Smooth muscle cell (in vitro differentiated cells): ENCODE measurements at regions not wholly inside any gene's neighbourhood (a gene's known extent, or its start where the extent isn't known, plus 50 kb on each side); places are given as distances from the start of the nearest gene placed in this dataset.

Source experiments
- DNase-seq: peaks from one replicate; lab custom pipeline; 2025; ENCODE audit not compliant: unreplicated experiment; lab: John Stamatoyannopoulos, UW
- H2AFZ ChIP-seq: fragments of 200-600 bp; sonication (generic); 2 replicates; pipeline ENCODE4 v1.6.0; 2016; ENCODE audit warnings: antibody characterized with exemption, low read depth, mild to moderate bottlenecking
- H3F3A ChIP-seq: fragments of 200-600 bp; sonication (generic); 2 replicates; pipeline ENCODE4 v1.6.0; 2017; ENCODE audit warnings: antibody characterized with exemption, low read depth
- H3K27ac ChIP-seq: fragments of 200-600 bp; sonication (generic); 2 replicates; pipeline ENCODE4 v1.5.1; 2016; ENCODE audit warnings: low read depth, mild to moderate bottlenecking
- H3K27me3 ChIP-seq: fragments of 200-600 bp; sonication (generic); 2 replicates; pipeline ENCODE4 v1.6.1; 2016; ENCODE audit warnings: low read depth, mild to moderate bottlenecking
- H3K36me3 ChIP-seq: fragments of 200-600 bp; sonication (generic); 2 replicates; pipeline ENCODE4 v1.5.1; 2016; ENCODE audit warnings: low read depth
- H3K4me1 ChIP-seq: fragments of 200-600 bp; sonication (generic); 2 replicates; pipeline ENCODE4 v1.5.1; 2016; ENCODE audit warnings: low read depth
- H3K4me2 ChIP-seq: fragments of 200-600 bp; sonication (generic); 2 replicates; pipeline ENCODE4 v1.6.0; 2016; ENCODE audit warnings: mild to moderate bottlenecking
- H3K4me3 ChIP-seq: fragments of 200-600 bp; sonication (generic); 2 replicates; pipeline ENCODE4 v1.5.1; 2016; ENCODE audit warnings: mild to moderate bottlenecking
- H3K79me2 ChIP-seq: fragments of 200-600 bp; sonication (generic); 2 replicates; pipeline ENCODE4 v1.6.0; 2016; ENCODE audit warnings: low read depth, mild to moderate bottlenecking
- H3K9ac ChIP-seq: fragments of 200-600 bp; sonication (generic); 2 replicates; pipeline ENCODE4 v1.6.0; 2016; ENCODE audit warnings: low read depth
- H3K9me3 ChIP-seq: fragments of 200-600 bp; sonication (generic); replicated peaks from 2 replicates; pipeline ENCODE4 v1.5.1; 2016; ENCODE audit warnings: low read depth
- H4K20me1 ChIP-seq: fragments of 200-600 bp; sonication (generic); 2 replicates; pipeline ENCODE4 v1.6.0; 2016; ENCODE audit warnings: low read depth
- WGBS: methylation state at CpG from one replicate; pipeline ENCODE4 v1.1.7; 2016; ENCODE audit warnings: low lambda C conversion rate; 5-methylcytosine and 5-hydroxymethylcytosine counted together
- TF ChIP-seq, protein P1 (sequence below): fragments of 200-600 bp; sonication (generic); IDR thresholded peaks from 2 replicates; pipeline ENCODE4 v1.5.1; 2017; ENCODE audit warnings: borderline replicate concordance, mild to moderate bottlenecking, antibody characterized with exemption; ENCODE audit not compliant: insufficient read depth, poor library complexity, severe bottlenecking

DNA sequence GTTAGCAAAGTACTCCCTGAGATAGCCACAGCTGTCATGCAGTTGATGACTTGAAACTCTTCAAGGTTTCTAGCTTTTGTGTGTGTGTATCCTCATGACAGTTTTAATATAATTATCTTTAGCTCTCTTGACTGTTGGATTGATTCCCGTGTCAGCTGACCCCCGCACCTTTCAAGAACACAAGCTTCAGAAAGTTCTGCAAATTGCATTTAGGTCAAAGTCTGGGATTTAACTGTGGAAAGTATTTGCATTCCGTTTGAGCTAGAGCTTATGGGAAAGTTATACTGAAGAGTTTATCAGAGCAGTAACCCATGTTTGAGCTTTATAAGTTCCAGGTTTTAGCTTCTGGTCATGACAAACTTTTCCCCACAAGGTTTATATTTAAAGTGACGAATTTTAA lies 380.1 kb upstream of the CHRM3 start:
- H3K9ac ChIP-seq, result no peak overlapping the region
- TF ChIP-seq, protein P1, sequence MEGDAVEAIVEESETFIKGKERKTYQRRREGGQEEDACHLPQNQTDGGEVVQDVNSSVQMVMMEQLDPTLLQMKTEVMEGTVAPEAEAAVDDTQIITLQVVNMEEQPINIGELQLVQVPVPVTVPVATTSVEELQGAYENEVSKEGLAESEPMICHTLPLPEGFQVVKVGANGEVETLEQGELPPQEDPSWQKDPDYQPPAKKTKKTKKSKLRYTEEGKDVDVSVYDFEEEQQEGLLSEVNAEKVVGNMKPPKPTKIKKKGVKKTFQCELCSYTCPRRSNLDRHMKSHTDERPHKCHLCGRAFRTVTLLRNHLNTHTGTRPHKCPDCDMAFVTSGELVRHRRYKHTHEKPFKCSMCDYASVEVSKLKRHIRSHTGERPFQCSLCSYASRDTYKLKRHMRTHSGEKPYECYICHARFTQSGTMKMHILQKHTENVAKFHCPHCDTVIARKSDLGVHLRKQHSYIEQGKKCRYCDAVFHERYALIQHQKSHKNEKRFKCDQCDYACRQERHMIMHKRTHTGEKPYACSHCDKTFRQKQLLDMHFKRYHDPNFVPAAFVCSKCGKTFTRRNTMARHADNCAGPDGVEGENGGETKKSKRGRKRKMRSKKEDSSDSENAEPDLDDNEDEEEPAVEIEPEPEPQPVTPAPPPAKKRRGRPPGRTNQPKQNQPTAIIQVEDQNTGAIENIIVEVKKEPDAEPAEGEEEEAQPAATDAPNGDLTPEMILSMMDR, result no peak
- H3K27ac ChIP-seq, result no peak overlapping the region
- H3F3A ChIP-seq, result no peaks in the 10 kb centered on the region
- H3K4me3 ChIP-seq, result no peak overlapping the region
- no peak overlapping the region for H2AFZ ChIP-seq
- no peaks in the 10 kb centered on the region for H4K20me1 ChIP-seq
- H3K4me2 ChIP-seq, result no peak overlapping the region
- no peak for DNase-seq
- H3K79me2 ChIP-seq, result no peaks in the 10 kb centered on the region
- no peaks in the 10 kb centered on the region for H3K36me3 ChIP-seq
- H3K4me1 ChIP-seq, result no peaks in the 10 kb centered on the region
- H3K27me3 ChIP-seq, result no peaks in the 10 kb centered on the region
- no peaks in the 10 kb centered on the region for H3K9me3 ChIP-seq
- WGBS, result 64% methylated on average over 4 of the region's 4 CpGs

DNA sequence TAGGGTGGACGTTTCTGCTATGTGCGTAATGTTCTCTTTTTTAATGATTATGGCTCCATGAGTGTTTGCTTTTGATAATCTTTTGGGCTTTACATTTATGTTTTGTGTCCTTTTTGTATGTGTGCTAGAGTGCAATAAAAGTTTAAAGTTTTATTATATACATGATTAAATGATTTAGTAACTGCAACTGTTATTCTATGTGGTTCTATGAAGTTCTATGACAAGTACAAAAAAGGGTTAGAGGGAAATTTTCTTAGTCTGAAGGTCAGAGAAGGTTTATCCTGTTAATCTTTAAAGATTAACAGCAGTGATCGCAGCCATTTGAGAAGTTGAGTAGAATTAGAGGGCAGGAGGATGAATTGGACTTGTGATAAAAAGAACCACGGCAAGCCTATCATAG lies 386.4 kb upstream of the CHRM3 start:
- TF ChIP-seq, protein P1, result no peak
- H3K9me3 ChIP-seq, result no peaks in the 10 kb centered on the region
- no peak overlapping the region for H3K9ac ChIP-seq
- no peaks in the 10 kb centered on the region for H3K27me3 ChIP-seq
- H3F3A ChIP-seq, result no peaks in the 10 kb centered on the region
- no peaks in the 10 kb centered on the region for H3K4me1 ChIP-seq
- DNase-seq, result no peak
- H3K27ac ChIP-seq, result no peak overlapping the region
- no peak overlapping the region for H3K4me2 ChIP-seq
- no peak overlapping the region for H3K4me3 ChIP-seq
- H4K20me1 ChIP-seq, result no peaks in the 10 kb centered on the region
- WGBS, result 80% methylated on average over 4 of the region's 4 CpGs
- no peaks in the 10 kb centered on the region for H3K36me3 ChIP-seq
- H3K79me2 ChIP-seq, result no peaks in the 10 kb centered on the region
- no peak overlapping the region for H2AFZ ChIP-seq

DNA sequence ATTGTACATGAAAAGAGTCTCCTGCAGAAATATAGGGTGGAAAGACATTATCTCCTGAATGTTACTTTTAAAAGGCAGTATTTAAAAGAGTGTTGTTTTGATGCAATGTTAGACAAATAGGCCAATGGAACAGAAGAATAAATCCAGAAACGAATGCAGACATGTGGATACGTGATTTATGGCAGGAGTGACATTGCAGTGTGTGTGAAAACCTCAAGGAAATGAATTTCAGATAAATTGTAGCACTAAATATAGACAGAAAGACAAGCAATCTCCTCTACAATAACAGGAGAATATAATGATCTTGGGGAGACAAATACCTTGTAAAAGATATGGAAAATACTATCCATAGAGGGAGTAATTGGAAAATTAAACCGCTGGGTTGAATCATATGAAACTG lies 387.8 kb upstream of the CHRM3 start:
- no peaks in the 10 kb centered on the region for H4K20me1 ChIP-seq
- TF ChIP-seq, protein P1, result no peak
- no peak for DNase-seq
- no peak overlapping the region for H2AFZ ChIP-seq
- WGBS, result 88% methylated on average over 3 of the region's 3 CpGs
- H3K79me2 ChIP-seq, result no peaks in the 10 kb centered on the region
- no peak overlapping the region for H3K4me2 ChIP-seq
- H3F3A ChIP-seq, result no peaks in the 10 kb centered on the region
- H3K9me3 ChIP-seq, result no peaks in the 10 kb centered on the region
- no peak overlapping the region for H3K4me3 ChIP-seq
- H3K27ac ChIP-seq, result no peak overlapping the region
- no peaks in the 10 kb centered on the region for H3K36me3 ChIP-seq
- H3K27me3 ChIP-seq, result no peaks in the 10 kb centered on the region
- H3K9ac ChIP-seq, result no peak overlapping the region
- H3K4me1 ChIP-seq, result no peaks in the 10 kb centered on the region

DNA sequence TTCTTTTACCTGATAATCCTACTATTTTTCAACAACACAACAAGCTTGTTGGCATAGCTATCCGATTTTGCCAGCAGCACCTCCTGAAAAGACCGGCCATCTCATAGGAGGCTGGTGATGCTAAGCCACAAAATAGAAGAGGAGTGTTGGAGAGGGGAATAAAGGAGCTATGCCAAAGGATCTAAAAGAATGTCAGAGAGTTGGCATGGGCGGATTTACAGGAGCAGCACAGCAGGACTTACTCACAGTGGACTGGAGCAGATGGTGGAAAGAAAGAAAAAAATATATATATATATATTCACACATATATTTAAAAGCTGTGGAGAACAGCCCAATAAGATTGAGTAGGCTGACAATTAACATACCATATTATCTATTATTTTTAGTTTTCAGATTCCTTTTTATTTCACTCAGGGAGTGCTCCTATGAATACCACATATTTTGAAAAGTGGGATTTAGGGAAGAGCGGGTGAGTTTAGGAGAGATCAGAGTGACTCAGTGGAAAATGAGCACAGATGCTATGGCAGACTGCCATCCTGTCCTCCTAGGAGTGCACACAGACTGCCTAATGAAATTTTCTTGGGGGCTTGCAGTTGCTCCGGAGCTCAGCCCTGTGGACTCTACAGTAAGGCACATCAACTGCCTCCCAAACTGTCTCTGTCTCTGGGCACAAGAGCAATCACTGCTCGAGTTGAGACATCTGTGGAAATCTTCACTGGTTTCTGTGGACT lies 394.4 kb upstream of the CHRM3 start:
- Histone ChIP-seq H3K4me2 (no peak overlapping the region), H3F3A (no peaks in the 10 kb centered on the region), H3K27me3 (no peaks in the 10 kb centered on the region), H3K9ac (no peak overlapping the region), H3K9me3 (no peaks in the 10 kb centered on the region), H3K4me1 (no peaks in the 10 kb centered on the region), H2AFZ (no peak overlapping the region), H3K4me3 (no peak overlapping the region), H4K20me1 (no peaks in the 10 kb centered on the region), H3K27ac (no peak overlapping the region), H3K36me3 (no peaks in the 10 kb centered on the region), H3K79me2 (no peaks in the 10 kb centered on the region)
- no peak for DNase-seq
- WGBS, result 77% methylated on average over 6 of the region's 6 CpGs
- TF ChIP-seq, protein P1, result no peak
